T-helper 1 cell treated with Interleukin-12 subunit alpha and Interleukin-12 subunit beta and Interleukin-4 antibody, amounts not matched to agents 30 μg/mL and 1 μg/mL, for 36 hours (primary cell): ENCODE measurements at regions not wholly inside any gene's neighbourhood (a gene's known extent, or its start where the extent isn't known, plus 50 kb on each side); places are given as distances from the start of the nearest gene placed in this dataset.
"Not testable (repeated sequence)": the region's sequence is repeated elsewhere in the genome, so short reads cannot be mapped to it uniquely, and the experiment has no call there.

Source experiments
- H3K27ac Mint-ChIP-seq: one replicate; pipeline ENCODE4 v1.8.0; 2021; ENCODE audit warnings: mild to moderate bottlenecking, mixed read lengths
- H3K27me3 Mint-ChIP-seq: one replicate; pipeline ENCODE4 v1.8.0; 2021; ENCODE audit warnings: low read depth, mixed read lengths
- H3K36me3 Mint-ChIP-seq: one replicate; pipeline ENCODE4 v1.8.0; 2021; ENCODE audit warnings: low read depth, mixed read lengths
- H3K4me1 Mint-ChIP-seq: one replicate; pipeline ENCODE4 v1.8.0; 2021; ENCODE audit warnings: low read depth, mixed read lengths
- H3K4me3 Mint-ChIP-seq: one replicate; pipeline ENCODE4 v1.8.0; 2021; ENCODE audit warnings: mild to moderate bottlenecking, moderate library complexity, mixed read lengths
- H3K9me3 Mint-ChIP-seq: one replicate; pipeline ENCODE4 v1.8.0; 2021; ENCODE audit warnings: mixed read lengths

DNA sequence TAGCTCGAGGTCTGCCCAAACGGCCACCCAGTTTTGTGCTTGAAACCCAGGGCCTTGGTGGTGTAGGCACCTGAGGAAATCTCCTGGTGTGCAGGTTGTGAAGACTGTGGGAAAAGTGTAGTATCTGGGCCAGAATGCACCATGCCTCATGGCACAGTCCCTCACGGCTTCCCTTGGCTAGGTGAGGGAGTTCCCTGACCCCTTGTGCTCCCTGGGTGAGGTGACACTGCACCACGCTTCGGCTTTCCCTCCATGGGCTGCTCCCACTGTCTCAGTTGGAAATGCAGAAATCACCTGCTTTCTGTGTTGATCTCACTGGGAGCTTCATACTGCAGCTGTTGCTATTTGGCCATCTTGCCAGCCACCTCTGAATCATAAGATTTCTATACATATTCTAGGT, 62.4 kb upstream of the CDK6 start:
- Mint-ChIP-seq H3K9me3 (peaks cover 77% of the 10 kb centered on the region), H3K4me1 (peaks cover 9% of the 10 kb centered on the region), H3K27ac (no peak overlapping the region), H3K27me3 (peaks cover 6% of the 10 kb centered on the region), H3K36me3 (peaks cover 46% of the 10 kb centered on the region), H3K4me3 (no peak overlapping the region)

DNA sequence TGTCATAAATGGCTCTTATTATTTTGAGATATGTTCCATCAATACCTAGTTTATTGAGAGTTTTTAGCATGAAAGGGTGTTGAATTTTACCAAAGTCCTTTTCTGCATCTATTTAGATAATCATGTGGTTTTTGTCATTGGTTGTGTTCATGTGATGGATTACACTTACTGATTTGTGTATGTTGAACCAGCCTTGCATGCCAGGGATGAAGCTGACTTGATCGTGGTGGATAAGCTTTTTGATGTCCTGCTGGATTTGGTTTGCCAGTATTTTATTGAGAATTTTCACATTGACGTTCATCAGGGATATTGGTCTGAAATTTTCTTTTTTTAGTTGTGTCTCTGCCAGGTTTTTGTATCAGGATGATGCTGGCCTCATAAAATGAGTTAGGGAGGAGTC, 58.5 kb upstream of the CDK6 start:
- H3K4me1 Mint-ChIP-seq, H3K27me3 Mint-ChIP-seq, H3K4me3 Mint-ChIP-seq, H3K27ac Mint-ChIP-seq: not testable (repeated sequence)
- Mint-ChIP-seq H3K36me3 (peaks cover 40% of the 10 kb centered on the region), H3K9me3 (peaks cover 69% of the 10 kb centered on the region)

DNA sequence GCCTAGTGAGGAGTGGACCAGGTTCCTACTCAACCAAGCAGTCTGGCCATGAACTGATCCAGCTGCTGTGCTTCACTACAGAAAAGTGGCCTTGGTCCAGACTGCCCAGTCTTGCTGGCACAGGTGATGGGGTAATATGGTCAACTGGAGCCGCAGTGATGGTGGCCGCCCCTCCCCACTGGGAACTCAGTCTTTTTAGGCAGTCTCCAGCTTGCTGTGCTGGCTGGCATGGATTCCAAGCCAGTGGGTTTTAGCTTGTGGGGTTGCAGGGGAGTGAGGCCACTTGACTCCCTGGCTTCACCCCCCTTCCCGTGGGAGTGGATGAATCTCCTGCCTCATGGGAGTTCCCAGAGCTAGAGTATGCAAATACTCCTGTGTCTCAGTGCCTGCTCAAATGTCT, 52.7 kb upstream of the CDK6 start:
- H3K27ac Mint-ChIP-seq: no peak overlapping the region
- peaks cover 63% of the 10 kb centered on the region for H3K9me3 Mint-ChIP-seq
- H3K4me1 Mint-ChIP-seq: peaks cover 1% of the 10 kb centered on the region
- H3K36me3 Mint-ChIP-seq: peaks cover 33% of the 10 kb centered on the region
- no peak overlapping the region for H3K4me3 Mint-ChIP-seq
- H3K27me3 Mint-ChIP-seq: no peaks in the 10 kb centered on the region
